DMS114 treated with DMSO at 0.1 percent for 48 hours (cell line): ENCODE measurements at regions not wholly inside any gene's neighbourhood (a gene's known extent, or its start where the extent isn't known, plus 50 kb on each side); places are given as distances from the start of the nearest gene placed in this dataset.
"Not testable (repeated sequence)": the region's sequence is repeated elsewhere in the genome, so short reads cannot be mapped to it uniquely, and the experiment has no call there.

ENCODE experiments used
- DNase-seq: peaks from one replicate; lab custom pipeline; 2025; ENCODE audit not compliant: unreplicated experiment; lab: John Stamatoyannopoulos, UW

DNA sequence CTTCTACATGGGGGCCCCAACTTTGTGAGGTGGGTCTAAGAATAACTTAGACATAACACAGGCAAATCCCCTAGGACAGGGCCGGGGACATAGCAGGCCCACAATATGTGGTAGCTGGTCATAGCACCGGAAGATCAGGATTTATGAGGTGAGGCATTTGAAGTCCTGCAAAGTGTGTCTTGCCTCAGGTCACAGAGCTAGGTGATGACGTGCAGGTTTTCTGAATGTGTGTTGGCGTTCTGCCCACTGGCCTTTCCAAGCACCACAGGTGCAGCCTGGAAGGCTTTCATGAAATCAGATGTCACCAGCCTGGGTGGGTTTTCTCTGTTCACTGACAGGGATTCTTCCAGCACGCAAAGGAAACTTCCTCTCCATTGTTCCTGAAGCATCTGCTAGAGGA lies 119.1 kb downstream of the LRATD1 start:
- DNase-seq: no peak

DNA sequence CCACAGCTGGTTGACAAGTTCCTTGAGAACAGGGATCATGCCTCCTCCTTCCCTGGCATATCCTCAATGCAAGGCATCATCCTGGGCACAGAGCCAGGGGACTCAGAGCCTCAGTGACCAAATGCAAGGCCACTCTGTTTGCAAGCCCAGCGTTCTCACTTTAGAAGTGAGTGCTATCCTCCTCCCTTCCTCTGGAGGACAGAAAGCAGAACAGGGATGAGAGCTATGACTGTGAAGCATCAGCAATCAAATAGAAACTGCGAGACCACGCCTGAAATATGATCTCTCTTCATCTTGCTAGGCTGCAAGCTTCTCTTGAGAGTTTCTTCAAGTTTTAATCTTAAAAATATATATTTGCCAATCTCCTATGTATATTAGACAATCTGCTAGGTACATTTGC lies 119.8 kb downstream of the LRATD1 start:
- no peak for DNase-seq

DNA sequence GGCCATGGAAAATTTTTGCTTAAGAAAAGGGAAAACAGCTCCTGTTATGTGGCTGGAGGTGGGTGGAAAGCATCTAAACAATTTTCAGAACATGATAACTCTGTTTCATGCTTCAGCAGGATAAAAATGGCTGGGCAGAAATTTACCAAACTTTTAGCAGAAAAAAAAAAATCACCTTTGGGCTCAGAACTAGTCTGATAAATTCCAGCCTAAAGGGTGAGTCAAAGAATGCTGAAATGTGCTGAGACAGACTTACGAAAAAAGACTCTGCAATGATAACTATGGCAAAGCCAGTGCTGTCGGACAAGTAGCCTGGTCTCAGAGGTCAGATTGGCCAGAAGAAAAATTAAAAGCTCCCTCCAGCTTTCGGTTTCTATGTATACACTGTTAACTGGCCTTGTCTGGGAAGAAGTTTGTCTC lies 123.6 kb downstream of the LRATD1 start:
- no peak for DNase-seq

DNA sequence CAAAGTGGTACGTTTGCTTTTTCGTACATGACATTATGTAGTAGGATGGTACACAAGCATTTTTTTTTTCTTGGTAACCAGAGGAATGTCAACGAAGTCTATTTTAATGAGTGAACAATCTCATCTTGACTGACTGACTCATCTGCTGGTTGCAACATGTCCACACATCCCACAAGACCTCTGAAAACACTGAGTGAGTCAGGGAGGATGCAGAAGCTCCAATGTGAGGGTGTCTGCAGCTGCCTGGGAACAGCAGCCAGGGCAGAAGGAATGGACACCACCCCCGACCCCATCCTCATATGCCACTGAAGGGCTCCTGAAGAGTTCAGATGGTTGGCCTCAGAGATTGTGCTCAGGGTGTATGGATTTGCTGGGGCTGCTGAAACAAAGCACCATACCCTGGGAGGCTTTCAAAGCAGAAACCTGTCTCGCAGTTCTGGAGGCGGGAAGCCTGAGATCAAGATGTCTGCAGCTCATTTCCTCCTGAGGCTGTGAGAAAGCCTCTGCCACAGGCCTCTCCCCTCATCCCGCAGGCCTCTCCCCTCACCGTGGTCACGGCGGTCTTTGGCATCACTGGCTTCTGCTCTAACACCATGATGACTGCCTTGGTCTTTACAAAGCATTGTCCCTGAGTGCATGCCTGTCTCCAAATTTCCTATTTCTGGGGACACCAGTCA lies 124.6 kb downstream of the LRATD1 start:
- no peak for DNase-seq

DNA sequence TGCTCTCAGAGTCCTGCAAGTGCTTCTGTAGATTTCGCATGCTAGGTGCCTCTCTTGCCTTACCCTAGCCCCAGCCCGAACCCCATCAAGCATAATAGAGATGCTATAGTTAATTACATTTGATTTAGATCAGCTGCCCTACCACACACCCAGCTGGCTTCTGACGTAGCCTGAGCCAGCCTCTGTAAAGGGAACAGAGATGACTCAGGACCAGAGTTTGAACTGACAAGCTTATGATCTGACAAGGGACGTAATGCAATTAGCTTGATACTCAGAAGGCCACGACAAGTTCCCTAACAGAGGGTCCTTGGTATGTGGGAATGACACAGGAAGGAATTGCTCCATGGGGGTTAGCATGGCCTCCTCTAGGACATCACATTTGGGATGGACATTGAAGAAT lies 126.6 kb downstream of the LRATD1 start:
- no peak for DNase-seq

DNA sequence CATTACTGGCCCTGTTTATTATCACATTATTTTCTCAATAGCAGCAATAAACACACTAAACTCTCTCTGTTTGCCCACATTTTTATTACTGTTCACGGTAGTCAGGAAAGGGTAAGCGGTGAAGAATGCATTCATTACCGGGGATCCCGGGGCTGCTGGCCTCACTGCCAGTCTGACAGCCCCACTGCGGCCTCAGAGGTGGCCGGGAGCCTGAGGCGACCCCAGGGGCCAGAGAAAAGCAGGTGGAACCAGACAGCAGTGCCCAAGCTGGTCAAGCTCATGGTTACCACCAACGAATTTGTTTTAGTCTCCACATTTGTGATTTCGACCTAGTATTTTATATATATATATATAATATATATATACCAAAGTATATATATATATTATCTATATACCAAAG lies 127.7 kb downstream of the LRATD1 start:
- no peak for DNase-seq

DNA sequence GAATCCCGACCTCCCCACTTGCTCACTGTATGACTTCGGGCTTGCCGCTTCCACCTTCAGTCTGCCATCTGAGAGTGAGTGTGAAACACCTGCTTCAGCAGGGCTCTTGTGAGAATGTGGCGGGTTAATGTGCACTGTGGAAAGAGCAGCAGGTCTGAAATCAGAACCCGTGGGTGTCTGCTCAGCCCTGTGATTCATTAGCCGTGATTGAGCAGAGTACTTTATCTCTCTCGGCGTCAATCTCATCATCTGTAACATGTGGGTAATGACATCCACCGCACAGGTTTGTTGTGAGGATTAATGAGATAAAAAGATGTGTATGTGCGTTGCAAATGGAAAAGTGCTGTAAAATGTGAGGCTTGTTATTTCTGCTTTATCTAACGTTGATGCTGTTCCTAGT lies 128.6 kb downstream of the LRATD1 start:
- no peak for DNase-seq

DNA sequence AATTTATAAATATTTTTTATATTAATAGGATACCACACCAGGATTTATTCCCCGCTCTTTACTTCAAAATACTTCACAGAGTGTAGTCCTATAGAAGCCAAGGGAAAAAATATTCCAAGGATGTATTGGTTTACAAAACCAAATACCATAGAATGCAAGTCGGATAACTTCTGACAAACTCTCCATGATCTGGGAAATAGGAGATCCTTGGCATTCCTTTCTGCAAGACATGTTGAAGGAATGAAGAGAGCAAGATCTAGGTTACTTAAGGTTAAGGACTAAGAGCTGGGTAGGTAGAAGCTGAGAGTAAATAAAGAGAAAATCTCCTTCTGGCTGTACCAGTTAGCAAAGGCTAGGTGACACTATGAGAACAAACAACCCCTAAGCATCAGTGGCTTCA lies 141.2 kb downstream of the LRATD1 start:
- DNase-seq: no peak

DNA sequence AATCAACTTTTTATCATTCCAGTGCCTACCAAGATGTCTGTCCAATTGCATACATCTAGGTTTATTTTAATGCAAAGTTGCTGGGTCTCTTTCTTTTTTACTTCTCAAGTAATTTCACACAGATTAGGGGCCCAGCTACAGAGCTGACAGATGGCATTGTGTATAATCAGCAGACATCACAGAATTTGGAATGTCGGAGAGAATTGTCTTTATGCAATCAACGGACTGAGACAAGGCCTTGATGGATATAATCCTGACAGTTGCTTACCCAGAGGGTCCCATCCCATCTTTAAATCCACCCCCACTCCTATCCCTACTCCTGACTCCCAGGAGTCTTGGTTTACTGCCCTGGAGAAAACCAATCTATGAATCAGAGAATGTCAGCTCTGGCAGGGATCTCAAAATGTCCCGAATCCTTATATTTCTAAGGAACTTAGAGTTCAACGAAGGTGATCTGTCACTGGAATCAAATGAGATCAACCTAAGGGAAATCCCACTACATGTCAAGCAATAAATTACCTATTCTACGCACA lies 142.0 kb downstream of the LRATD1 start:
- no peak for DNase-seq

DNA sequence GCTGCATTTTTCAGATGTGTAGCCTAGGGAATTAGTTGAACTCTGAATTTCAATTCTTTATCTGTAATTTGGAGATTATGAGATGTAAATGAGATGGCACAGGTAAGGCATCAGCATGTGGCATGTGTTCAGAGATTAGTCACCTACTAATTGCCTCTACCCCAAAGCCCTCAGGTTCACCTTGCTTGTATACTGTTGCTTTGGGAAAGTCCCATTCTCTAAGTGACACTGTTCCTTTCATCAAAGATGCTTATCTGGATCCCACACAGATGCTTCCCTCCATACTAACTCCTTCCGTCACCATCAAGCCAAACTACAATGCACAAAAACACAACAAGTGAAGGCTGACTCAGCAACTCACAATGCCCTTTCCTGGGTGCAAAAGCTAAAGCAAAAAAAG lies 143.7 kb downstream of the LRATD1 start:
- no peak for DNase-seq

DNA sequence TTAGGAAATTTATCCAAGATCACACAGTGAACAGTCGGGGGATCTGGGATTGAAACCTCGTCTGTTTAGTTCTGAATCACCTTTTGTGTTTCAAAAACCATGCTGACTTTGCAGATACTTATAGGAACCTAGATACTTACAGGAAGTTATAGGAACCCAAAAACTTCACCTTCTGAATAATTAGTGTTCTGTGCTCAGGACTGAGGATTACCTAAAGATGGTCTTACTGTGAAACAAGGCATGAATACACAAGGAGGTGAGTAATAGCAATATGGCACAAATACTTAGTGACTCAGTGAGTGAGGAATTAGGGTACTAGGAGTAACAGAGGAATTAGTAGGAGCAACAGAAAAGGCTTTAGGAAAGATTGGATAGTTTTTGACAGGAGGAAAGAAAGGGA lies 145.5 kb downstream of the LRATD1 start:
- DNase-seq: no peak

DNA sequence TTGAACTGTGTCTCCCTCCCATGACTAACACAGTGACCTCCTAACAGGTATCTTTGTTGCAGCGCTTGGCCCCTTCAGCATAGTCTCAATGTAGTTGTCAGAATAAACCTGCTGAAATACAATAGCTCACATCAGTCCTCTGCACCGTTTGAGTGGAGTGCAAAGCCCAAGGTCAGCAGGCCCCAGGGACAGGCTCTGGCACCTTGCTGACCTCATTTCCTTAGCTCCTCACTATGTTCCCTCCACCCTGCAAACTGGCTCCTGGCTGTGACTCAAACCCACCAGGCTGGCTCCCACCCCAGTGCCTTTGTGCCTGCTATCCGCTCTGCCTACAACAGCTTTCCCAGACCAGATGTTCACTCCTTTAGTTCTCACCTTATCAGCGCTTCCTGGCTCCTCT lies 146.7 kb downstream of the LRATD1 start:
- DNase-seq: no peak

DNA sequence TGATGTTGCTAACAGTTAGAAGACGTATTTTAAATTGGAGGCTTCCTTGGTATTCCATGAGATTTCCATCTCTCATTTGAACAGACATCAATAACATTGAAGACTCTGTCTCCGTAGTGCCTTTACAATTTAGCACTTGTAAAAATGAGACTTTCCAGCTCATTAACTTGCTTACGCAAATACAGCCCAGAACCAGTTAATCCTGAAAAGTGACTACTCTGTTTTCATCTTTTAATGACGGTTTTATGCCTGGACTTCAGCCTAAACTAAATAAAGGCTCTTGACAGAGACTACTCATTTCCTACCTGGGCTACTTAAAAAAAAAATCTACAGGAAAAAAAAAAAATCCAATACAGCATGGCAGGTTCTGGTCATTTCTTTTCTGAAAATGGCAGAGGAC lies 148.6 kb downstream of the LRATD1 start:
- DNase-seq: no peak

DNA sequence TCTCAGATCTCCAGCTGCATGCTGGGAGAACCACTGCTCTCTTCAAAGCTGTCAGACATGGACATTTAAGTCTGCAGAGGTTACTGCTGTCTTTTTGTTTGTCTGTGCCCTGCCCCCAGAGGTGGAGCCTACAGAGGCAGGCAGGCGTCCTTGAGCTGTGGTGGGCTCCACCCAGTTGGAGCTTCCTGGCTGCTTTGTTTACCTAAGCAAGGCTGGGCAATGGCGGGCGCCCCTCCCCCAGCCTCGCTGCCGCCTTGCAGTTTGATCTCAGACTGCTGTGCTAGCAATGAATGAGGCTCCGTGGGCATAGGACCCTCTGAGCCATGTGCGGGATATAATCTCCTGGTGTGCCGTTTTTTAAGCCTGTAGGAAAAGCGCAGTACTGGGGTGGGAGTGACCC lies 156.3 kb downstream of the LRATD1 start:
- DNase-seq: not testable (repeated sequence)

DNA sequence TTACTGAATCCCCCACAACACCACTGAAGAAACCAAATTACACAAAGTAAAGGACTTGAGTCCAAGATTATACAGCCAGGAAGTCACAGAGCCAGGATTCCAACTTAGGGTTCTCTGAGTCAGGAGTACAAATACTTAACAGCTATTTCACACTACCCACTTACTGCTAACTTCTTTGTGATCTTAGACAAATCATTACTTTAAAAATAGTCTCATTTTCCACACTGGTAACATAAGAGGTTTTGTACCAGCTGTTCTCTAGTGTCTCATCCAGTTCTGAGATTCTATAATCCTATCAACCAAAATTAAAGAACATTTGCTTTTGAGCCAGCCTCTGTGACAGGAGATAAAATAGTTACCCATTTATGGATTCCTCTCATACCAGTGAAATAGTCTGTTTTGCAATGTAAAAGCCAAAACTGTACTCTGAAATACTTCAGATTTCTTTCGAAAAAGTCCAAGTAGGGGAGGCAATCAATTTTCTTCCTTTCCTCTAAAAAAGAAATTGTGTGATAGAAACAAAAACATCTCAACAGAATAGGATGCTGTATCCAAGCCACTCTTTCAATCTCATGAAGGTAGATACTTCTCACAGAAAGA lies 157.6 kb downstream of the LRATD1 start:
- DNase-seq: no peak

DNA sequence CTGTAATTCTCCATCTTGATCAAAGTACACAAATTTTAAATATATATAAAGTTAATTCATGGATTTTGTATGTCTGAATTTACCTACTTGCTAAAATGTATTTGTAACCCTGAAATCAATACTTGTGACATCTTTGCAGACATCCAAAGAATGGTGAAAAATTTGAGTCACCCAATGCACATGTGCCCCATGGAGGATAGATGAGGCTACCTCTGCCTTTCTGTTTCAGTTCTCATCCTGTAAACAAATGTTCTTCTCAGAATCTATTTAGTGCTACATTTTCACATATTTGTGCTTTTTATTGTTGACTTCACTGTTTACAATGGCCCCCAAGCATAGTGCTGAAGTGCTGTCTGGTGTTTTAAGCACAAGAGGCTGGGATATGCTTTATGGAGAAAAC lies 171.5 kb downstream of the LRATD1 start:
- no peak for DNase-seq

DNA sequence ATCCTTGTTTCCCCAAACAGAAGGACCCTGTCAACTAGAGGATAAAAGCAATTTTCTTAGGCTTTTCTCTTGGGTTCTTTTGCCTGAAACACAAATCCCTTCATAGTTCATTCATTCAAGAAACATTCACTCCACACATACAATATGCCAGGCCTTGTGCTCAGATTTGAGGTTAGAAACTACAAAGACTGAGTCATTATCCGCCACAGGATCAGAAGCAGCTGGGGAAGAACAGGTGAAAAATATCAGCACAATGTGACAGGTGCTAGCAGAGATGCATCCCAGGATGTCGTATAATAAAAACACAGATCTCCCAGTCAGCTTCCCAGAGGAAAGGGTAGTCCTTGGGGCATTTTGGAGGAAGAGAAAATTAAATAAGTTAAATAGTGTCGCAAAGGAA lies 172.4 kb downstream of the LRATD1 start:
- no peak for DNase-seq

DNA sequence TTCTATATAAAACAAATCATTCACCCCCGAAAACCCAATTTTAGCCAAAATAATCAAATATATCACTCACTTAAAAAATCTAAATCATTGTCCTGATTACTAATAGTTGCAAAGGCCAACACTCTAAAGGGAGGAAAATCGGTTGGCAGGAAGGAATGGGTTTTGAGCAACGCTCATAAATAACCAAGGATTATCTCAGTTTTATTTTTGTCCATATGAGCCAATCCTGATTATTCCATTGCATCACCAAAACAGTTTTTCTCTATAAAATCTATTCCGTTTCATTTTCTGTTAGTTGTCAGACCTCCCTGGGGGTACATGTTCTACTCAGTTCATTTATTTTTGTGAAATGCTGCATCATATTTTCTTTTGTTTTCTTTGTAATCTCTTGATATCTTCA lies 174.1 kb downstream of the LRATD1 start:
- DNase-seq: no peak

DNA sequence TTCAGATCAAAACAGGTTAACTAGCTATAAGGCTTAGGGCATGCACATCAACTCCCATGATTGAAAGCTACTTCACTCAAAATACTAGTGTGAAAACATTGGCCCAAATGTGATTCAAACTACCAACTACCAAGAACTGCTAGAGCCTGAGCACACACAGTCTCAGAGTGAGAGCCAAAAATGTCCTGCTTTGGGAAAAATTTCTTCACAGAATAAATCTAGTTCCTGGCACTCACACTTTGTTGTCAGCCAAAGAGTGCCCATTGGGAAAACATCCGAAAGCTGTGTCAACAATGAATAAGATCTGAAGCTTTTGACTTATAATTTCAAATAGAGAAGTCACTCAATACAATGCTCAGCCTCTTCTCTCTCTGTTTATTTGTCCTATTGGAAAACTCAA lies 182.7 kb downstream of the LRATD1 start:
- no peak for DNase-seq

DNA sequence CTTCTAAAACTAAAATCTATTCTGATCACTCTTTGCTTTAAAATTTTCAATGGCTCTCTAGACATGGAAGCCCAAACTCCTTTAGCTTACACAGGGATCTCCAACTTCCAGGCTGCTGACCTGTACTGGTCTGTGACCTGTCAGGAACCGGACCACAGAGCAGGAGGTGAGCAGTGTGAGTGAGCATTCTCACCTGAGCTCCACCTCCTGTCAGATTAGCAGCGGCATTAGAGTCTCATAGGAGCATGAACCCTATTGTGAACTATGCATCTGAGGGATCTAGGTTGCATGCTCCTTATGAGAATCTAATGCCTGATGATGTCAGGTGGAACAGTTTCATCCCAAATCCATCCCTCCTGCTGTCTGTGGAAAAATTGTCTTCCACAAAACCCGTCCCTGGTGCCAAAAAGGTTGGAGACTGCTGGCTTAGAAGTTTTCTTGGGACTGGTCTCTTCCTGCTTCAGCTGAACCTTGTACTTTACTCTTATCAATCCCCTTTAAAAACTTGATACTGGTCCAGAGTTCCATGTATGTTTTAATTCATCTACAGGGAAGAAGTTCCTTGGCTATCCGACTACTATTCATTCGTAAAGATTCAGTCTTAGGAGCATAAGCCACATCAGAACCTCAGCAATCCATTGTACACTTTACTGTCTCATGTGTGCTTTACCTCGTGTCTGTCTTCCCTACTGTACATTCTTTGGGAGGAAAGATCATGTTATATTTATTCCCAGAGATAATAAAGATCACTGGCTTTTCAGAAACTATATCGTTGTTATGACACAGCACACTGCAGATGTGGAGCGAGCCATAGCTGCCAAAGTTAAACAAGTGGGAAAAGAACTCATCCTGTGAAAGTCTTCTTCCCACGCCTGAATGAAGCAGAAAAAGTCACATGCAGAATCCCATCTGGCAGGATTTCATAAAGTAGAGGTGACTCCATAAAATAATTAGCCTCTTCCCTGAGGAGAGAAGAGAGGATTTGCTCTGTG lies 183.8 kb downstream of the LRATD1 start:
- DNase-seq: no peak

DNA sequence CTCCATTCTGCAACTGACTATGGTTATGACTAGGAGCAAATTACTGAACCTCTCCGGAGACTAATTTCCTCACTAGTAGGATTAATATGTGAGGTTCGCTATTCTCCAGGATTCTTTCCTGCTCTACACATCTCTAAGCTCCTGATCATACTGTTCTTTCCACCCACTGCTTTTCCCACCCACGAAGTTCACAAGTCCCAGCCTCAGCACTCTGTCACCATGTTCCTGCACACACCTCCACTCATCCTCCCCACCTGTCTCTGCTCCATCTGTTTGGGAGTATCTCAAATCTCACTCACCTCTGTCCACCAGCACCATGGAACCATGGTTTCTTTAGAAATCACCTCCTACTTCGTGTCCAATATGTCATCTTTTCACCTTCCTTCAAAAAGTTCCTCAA lies 185.3 kb downstream of the LRATD1 start:
- no peak for DNase-seq

DNA sequence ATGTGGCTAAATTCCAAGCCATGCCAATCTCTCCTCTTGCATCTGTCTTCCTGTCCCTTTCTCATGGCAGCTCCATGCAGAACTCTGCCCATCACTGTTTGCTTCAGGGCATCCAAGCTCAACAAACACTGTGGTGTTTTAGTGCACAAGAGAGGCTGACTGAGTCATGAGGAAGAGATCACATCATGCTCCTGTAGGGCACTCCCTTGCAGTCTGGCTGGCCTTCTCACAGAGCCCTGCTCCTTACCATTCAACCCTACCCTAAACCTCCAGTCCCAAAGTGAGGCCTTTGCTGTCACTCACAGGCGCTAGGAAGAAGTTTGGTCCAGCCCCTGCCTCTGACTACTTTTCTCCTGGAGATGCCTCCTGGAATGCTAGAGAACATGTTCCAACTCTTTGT lies 194.0 kb downstream of the LRATD1 start:
- no peak for DNase-seq
